Endothelial cell of umbilical vein (primary cell): ENCODE measurements at regions not wholly inside any gene's neighbourhood (a gene's known extent, or its start where the extent isn't known, plus 50 kb on each side); places are given as distances from the start of the nearest gene placed in this dataset.
"Not testable (repeated sequence)": the region's sequence is repeated elsewhere in the genome, so short reads cannot be mapped to it uniquely, and the experiment has no call there.

Experiments
- CTCF ChIP-seq, 2 donors: IDR thresholded peaks; 1 replicate in 1 of 2; 2 replicates in 1 of 2; pipeline ENCODE4 v1.5.1; 2011; ENCODE audit warnings: low read length in 2 of 2, mild to moderate bottlenecking in 2 of 2, moderate library complexity in 2 of 2, control low read depth in 1 of 2, inconsistent platforms in 1 of 2, low read depth in 1 of 2; ENCODE audit not compliant: insufficient read depth in 1 of 2; ENCODE audit errors: extremely low read depth in 1 of 2
- EZH2 ChIP-seq: IDR thresholded peaks from 2 replicates; pipeline ENCODE4 v1.6.1; 2012; ENCODE audit warnings: borderline replicate concordance, low read depth, mild to moderate bottlenecking, moderate library complexity, low read length, inconsistent platforms; ENCODE audit not compliant: severe bottlenecking
- MAX ChIP-seq: IDR thresholded peaks from 2 replicates; pipeline ENCODE4 v1.6.1; 2011; ENCODE audit not compliant: insufficient read depth, insufficient read length
- MYC ChIP-seq: IDR thresholded peaks from one replicate; pipeline ENCODE4 v1.6.1; 2011; ENCODE audit warnings: mild to moderate bottlenecking, low read depth, low read length
- POLR2A ChIP-seq: IDR thresholded peaks from 2 replicates; pipeline ENCODE4 v1.6.1; 2012; ENCODE audit warnings: low read depth, mild to moderate bottlenecking, control low read depth, low read length
- POLR2AphosphoS5 ChIP-seq: IDR thresholded peaks from 2 replicates; pipeline ENCODE4 v1.6.1; 2012; ENCODE audit warnings: low read depth, mild to moderate bottlenecking, control low read depth, low read length, moderate library complexity; ENCODE audit not compliant: insufficient read depth

- TF ChIP-seq CTCF (IDR thresholded peaks at IDR 0.05; ENCODE audit: extremely low read depth in 1 of 2, insufficient read depth in 1 of 2, low read depth in 1 of 2, low read length in 2 of 2); MYC; POLR2A; EZH2; POLR2AphosphoS5; MAX: not testable (repeated sequence)
These were observed 300.7 kb upstream of the MAGEB16 start for GRCh38 chrX:35497453-35497852.
